ENCODE measurements at regions not wholly inside any gene's neighbourhood (a gene's known extent, or its start where the extent isn't known, plus 50 kb on each side); places are given as distances from the start of the nearest gene placed in this dataset.

DNA sequence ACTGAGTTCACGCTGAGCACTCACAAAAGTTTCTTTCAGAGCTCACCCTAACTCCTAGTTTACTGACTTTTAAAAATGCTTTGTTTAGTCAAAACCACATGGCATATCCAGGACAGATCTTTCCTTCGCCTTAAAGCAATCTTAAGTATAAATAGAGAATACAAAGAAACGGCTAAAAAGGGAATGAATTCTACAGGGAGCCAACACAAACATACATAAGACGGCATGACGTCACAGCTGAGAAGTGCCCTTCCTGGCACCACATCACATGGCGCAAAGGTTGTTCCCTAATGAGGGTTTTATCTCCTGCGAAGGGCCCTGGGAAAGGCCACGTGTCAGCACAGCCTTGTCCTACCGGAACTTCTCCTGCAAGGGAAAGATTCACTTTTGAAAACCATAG lies 141.3 kb downstream of the IRX1 start:
- FAIRE-seq = no peak

DNA sequence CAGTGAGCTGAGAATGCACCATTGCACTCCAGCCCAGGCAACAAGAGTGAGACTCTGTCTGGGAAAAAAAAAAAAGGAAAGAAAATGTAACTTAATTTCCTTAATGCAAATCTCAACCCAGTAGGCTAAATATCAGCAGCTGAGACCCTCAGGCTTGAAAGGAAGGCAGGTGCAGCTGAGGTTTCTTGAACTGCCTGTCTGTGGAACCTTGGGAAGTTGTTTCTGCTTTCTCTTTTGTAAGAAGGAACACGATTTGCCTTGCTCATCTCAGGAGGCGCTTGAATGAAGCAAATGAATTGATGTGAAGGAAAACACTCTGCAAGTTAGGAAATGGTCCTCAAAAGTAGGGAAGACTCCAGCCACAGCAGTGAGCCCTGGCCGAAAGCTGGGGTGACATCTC lies 143.3 kb downstream of the IRX1 start:
- FAIRE-seq = no peak

DNA sequence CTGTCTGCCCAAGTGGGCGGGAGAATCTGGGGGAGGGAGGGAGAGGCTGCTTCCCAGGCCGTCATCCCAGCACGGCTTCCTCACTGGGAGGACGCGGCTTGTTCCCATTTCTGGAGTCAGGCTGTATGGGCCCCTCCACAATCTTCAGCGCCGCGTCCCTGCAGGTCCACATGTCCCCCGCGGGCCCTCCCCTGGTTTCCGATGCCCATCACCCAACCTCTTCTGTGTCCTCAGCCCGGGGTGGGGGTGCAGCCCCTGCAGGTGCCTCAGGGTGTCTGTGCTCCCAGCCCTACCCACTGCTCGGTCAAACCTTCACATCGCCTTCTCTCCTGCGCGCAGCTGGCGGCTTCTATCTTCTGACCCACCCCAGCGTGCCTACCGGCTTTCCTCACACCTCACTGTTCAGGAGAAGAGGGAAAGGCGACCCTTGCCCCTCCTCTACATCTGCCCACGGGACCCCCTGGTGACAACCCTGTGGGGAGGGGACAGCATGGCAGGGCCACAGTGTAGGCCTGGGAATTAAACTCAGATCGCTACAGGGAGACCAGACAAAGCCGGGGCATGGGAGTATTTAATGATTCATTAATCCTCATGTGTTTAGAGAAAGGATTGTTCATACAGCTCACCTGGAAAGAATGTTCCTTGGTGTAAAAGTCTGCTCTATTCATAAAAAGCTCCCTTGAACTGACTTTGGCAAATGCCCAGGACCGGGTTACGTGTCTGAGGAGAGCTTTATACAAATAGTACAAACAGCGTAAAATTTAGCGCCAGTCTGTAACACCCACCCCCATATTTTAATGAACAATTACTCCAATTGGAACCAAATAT lies 145.1 kb downstream of the IRX1 start:
- no peak for FAIRE-seq

DNA sequence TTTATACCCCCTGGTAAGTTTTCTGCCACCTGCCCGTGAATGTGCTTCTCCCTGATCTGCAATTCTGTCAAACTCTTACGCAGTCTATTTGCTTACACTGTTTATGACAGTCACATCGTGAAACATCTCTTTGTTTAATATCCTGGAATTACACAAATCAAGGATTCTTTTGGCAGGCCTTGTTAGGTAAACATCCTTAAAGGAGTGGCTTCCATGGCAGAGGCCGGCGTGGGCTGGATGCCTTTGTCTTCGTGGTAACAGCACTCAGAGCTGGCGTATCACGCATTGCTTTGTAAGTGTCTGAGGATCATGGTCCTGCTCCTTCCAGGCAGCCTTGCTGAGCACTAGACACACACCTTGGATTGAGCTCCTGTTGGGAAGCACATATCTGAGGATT lies 145.7 kb downstream of the IRX1 start:
- FAIRE-seq = no peak

DNA sequence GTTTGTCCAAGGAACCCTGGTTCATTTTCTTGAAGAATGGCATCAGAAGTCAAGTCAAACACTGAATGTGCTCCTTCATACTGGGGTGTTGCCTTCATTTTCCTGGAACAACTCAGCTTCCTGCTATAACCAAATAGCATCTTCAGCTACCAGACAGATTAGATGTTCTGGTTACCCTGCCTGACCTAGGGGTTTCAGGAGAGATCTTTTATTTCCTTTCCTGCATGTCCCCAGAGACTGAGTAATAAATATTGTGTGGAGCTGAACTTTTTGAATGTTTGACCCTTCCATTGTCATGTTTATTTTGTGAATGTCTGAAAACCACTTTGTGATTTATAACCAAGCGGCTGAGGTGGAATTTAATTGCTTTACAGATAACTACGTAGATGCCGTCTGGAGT lies 147.1 kb downstream of the IRX1 start:
- no peak for FAIRE-seq

DNA sequence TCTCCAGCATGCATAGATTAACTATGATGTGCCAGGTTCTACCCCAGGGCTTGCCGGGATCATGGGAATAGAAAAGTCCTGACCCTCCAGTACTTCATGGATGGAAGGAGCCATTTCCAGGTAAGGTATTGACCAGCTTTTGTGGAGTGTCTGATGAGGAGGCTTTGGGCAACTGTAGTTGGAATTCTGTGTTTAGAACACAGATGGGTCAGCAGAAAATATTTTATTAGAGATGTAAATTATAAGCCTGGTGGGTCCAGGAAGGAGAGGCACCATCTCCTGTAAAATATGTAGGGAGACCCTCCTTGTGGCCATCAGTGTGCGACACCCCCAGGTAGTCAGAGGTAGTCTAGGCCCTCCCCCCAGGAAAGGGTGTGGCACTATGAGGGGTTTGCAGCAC lies 156.2 kb downstream of the IRX1 start:
- FAIRE-seq = no peak

DNA sequence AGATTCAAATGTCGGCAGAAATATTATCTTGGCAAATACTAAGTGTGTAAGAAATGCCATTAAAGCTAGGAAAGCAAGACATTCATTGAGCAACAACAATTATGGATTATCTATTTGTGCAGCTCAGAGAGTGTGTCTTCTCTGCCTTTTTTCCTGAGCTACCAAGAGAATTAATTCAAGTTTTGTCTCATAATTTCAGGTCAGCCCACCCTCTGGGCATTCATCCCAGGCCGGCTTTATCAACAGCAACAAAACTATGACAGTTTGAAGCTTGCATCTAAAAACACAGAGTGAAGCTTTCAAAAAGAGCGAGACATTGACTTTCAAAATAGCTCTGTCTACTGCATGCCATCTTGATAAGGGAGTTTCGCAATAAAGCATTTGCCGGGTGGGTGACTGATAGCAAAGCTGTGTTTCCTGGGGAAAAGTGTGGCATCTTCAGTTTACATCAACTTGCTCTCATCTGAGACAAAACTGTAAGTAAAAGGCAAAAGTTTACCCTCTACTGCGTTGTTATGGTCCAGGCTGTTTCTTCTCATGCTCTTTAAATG lies 182.4 kb downstream of the IRX1 start:
- no peak for FAIRE-seq

DNA sequence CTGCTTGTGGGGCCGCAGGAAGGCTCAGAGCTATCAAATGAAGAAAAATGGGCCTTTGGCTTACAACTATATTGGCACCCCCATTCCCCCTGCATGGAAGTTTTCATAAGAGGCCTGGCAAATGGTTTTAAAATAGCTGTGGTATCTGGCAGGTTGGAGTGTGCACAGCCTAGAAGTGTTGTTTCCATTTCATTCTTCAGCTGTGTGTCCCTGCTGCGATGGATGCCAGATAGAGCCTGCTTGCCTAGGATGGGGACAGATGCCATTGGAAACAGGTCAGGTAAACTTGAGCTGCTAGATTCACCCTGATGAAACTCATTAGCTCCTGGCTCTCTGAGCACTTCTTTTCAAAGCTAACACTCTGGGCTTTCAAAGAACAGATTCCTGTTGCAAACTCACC lies 183.3 kb downstream of the IRX1 start:
- no peak for FAIRE-seq

DNA sequence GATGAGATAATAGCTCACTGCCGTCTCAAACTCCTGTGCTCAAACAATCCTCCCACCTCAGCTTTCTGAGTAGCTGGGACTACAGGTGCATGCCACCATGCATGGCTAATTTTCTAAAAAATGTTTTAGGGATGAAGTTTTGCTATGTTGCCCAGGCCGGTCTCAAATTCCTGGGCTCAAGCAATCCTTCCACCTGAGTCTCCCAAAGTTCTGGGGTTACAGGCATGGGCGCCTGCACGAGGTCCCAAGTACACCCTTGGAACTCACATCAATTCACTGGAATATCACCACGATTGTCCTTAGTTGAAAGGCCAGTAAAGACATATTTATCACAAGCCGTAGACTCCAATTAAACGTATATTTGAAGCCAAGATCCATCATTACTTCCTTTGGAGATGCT lies 184.6 kb downstream of the IRX1 start:
- FAIRE-seq = no peak

DNA sequence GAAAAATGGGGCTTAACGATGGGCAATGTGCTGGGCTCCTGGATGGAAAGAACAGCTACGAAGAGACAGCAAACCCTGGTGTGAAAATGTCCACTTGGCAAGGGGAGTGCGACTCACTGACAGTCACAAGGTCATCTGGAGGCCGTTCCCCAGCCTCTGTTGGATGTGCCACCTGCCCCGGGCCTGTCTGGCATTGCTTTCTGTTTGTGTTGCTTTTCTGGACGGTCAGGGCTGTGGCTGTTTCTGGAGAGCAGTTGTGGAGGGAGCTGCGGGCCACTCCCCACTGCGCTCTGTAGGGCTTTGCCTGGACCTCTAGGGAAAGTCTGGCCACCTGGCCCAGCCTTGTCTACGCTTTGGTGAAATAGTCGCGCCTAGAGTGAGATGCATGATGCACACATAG lies 185.3 kb downstream of the IRX1 start:
- no peak for FAIRE-seq

DNA sequence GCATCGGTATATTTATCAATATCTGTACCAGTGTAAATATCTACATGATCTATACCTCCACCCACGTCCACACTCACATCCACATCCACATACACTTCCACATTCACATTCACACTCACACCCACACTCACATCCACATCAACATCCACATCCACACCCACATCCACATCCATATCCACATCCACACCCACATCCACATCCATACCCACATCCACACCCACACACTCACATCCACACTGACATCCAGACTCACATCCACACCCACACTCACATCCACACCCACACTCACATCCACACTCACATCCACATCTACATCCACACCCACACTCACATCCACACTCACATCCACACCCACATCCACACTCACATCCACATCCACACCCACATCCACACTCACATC lies 189.2 kb downstream of the IRX1 start:
- FAIRE-seq = no peak

DNA sequence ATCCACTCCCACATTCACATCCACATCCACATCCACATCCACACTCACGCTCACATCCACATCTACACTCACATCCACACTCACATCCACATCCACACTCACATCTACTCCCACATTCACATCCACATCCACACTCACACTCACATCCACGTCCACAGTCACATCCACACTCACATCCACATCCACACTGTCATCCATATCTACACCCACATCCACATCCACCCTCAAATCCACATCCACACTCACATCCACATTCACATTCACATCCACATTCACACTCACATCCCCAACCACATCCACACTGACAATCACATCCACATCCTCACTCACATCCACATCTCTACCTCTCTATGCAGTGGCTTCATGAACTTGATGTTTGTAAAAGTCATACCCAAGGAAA lies 190.5 kb downstream of the IRX1 start:
- FAIRE-seq = no peak

DNA sequence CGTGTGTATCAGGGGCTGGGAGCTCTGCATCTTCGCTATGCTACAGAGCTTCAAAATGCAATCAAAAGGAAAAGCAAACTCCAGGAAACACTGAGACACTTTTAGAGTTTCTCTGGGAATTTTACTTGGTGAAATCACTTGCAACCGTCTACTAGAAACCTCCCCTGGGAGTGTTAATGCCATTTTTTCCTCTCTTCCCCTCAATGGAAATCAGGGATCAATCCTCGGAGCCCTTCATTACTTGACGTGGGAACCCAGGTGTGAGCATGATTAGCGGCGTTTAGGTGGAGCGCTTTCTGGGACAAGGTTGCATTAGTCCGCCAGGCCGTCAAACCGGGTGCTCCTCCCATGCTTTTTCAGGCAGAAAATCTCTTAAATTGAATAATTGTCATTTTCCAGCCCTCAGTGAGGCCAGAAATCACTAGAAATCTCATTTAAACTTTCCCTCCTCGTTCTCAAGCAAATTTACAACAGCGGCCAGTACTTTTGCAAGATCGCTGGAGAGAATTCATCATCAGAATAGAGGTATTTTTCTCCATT lies 191.3 kb downstream of the IRX1 start:
- FAIRE-seq = no peak

DNA sequence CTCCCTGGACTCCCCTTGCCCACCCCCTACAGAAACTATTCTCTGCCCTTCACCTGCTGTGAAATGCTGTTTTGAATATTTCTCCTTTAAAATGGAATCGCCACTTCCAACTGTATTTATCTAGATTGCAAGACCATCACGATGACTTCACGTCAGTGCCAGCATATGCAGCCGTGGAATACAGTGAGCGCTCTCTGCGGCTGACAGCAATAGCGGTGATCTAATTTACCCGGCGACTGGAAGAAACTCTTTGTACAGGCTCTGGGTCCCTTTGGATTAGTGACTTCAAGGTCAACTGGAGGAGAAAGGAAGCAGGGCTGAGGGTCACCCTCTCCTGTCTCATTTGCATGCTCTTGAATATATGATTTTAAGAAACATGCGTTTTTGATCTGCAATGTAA lies 192.0 kb downstream of the IRX1 start:
- FAIRE-seq = no peak

DNA sequence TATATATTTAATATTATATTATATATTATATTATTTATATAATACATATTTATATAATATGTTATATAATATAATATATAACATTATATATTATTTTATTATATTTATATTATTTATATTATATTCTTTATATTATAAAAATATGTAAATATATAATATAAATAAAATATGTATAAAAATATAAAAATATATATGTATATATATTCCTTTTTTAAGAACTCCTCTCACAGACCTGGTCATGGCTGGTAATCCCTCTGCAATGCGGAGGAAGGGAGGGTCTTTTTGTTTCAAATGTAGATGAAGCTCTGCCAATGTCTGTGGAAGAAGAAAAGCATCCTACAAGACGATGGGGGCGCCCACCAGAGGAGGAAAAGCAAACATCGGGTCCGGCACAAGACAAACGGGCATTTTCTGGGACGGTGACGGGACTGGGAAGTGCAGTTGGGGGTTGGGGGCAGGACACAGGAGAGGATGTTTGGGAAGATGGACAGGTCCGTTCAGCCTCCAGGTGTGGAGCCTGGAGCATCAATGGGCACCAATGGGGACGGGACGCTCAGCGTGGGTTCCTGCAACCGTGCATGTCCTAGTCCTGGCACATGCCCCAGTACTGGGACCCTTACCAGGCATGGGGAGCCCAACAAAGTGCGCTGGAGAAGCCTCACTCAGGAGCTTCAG lies 194.0 kb downstream of the IRX1 start:
- FAIRE-seq = no peak

DNA sequence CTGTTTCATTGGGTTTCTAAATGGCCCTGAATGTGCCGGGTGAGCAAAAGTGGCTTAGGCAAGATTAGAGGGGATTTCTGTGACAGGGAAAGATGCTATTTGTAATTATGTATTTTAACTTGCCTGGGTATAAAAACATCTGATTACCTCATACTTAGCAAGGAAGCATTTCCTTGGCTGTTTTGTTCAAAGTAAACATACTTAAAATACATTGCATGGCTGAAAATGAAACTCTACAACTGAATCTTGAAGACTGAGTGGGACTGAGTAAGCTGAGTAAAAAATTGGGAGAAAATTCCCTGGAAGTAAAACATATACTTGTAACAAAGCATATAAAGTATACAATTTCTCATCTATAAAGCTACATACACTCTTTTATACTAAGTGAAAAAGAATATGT lies 197.5 kb downstream of the IRX1 start:
- FAIRE-seq = no peak

DNA sequence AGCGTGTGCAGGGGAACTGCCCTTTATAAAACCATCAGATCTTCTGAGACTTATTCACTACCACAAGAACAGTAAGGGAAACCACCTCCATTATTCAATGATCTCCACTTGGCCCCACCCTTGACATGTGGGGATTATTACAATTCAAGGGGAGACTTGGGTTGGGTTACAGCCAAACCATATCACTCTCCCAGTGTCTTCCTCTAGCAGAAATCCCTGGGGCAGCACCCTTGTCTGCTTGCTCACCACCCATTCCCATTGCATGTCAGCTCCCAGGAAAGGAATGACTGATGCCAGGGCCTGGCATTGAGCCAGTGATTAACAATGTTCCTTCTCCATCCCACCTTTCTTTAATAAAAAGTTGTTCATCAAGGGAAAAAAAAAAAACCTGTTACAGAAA lies 199.0 kb downstream of the IRX1 start:
- no peak for FAIRE-seq

DNA sequence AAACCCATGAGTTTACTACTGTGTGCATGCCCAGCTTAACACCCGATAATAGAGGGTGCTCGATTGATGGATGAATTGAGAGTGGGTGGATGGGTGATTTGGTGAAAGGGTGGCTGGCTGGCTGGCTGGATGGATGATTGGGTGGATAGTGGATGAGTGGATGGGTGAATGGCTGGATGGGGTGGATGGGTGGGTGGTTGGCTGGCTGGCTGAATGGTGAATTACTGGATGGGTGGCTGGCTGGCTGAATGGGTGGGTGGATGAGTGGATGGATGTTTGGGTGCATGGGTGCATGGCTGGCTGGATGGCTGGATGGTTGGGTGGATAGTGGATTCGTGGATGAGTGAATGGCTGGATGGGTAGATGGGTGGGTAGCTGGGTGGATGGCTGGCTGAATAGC lies 201.1 kb downstream of the IRX1 start:
- no peak for FAIRE-seq

DNA sequence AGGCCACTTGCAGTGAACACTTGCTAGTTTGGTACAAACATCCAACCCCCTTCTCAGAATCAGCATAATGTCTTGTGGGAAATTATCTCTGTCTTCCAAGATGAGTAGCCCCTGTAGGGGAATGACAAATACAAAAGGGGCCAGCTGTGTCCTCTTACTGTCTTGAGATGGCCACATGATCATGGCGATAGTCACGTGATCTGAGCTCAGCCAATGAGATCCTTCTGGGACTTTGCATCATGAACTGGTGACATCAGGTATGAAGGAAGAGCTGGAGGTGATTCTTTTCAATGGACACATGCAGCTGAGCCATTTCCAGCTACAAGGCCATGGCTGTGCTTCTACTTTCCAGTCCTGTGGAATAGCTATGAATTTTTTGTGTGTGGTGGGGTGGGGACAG lies 206.3 kb downstream of the IRX1 start:
- FAIRE-seq = no peak

DNA sequence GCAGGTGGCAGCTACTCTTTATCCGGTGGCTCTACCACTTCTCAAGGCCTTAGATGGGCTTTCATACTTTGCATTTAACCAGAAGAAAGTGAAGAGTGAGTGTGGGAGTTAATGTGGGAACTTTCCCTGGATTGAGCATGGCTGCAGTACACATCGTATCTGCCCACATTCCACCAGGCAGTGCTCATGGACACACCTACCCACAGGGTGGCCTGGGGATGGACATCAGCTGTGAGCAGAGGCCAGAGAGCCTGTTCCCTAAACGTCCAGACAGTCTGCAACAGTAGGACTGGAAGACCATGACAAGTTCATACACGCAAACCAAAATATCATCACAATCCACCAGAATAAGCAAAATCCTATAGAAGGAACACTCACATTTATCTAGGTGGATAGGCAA lies 213.8 kb downstream of the IRX1 start:
- no peak for FAIRE-seq

DNA sequence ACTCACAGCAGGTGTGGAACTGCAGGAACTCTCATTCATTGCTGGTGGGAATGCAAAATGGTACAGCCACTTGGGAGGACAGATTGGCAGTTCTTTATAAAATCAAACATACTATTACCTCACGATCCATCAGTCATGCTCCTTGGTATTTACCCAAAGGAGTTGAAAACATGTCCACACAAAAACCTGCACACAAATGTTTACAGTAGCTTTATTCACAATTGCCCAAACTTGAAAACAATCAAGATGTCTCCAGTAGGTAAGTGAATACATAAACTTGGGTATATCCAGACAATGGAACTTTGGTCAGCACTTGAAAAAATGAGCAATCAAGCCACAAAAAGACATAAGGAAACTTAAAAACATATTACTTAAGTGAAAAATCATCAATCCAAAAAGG lies 215.5 kb downstream of the IRX1 start:
- no peak for FAIRE-seq

DNA sequence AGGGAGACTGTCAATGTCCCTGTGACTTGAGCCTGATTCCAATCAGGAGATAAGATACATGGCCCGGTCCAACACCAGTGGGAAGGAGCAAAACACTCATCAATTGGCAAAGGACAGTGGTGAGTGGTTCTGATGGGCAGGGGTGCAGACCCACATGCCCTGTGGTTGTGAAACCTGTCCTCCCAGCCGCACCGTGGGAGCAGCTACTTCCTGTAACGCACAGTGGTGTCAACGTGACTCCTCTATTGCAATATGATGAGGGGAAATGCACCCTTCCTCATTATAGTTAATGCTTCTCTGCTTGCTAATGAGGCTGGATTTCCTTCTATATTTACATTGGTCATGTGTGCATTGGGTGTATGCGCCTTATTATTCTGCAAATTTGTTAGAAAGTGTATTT lies 223.0 kb downstream of the IRX1 start:
- FAIRE-seq = no peak

DNA sequence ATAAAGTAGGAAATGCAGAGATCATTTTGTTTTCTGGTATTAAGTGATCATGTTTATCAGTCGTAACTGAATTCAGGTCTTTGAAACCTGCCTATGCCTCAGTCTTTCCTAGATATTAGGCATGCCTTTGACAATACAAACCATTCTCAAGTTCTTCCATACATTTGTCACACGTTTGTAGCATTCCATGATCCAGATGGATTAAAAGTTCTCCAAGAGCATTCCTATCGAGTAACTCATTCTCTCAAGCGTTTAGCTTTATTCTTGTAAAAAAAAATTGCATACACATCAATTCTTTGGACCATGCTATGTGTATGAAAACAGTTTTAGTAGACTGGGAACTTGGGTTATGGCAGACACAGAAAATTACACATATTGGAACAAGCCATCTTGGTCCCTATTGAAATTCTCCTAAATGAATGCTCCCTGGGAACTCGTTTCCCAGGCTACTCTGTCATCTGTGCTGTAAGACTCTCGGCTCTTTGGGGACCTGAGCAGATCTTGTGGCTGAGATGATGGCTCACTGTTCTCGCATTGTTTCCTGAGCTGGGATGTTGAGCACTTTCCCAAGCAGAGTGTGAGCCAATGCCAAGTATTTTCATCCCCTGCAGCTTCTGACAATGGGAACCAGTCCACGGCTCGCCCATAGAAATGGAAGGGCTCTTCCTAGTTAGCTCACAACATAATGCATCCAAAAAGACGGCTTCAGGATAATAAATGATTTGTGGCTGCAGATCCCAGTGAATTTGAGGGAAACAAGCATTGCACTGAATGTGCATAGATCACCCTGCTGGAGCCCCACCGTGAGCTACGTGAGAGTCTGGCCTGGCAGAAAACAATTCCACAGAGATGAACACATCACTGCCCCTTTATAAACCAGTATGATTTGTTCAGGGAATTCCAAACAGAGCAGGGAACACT lies 230.2 kb downstream of the IRX1 start:
- no peak for FAIRE-seq

Measured in islet of Langerhans (tissue), 1 donor.